ENCODE measurements at regions not wholly inside any gene's neighbourhood (a gene's known extent, or its start where the extent isn't known, plus 50 kb on each side); places are given as distances from the start of the nearest gene placed in this dataset.

DNA sequence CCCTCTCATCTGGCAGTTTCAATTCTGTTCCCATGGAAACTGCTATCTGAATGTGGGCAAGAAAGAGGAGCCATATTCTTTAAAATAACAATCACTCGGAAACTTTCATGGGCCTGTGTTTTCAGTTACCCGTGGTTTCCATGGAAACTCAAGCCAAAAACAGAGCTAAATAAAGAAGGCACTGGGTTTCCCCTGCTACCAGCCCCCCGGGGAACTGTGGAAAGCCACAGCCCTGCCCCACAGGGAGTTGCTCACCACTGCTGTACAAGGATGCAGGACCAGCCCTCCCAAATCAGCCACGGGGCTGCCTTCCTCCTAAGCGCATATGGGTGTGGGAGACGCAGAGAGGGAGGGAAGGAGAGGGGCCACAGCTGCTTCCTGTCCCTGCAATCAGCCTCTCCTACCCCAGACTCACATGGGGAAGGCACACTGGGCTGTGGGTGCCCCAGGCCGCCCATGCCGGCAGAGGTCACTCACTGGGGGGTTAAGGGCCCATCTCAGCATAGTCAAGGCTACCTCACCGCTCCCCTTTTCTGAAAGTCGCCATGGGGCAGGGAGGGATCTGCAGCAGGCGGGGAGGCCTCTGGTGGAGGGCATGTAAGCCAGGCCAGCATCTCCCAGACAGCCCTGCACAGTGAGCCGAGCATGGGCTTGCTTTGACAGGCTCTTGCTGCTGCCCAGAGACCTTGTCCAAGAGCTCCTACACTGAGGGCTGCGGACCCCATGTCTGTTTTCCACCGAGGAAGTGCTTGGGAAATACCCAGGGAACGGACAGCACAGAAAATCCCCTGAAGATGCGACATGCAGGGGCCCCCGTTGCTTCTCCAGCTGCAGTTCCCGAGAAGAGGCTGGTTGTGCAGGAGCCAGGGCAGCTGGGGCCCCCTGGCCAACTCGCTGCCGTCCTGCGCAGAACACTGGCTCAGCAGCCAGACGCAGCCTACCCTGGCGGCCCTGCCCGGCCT, 157.3 kb upstream of the PPP2R2D start:
- CTCF ChIA-PET = no interaction called here
- H3K4me3 ChIP-seq (ENCODE audit: low read depth, low read length, poor library complexity, severe bottlenecking) = no peak overlapping the region
- no peaks in the 10 kb centered on the region for H3K4me1 ChIP-seq (ENCODE audit: insufficient read depth, low read length, poor library complexity, severe bottlenecking)
- peaks cover 3% of the 10 kb centered on the region for H3K27me3 ChIP-seq (replicated peaks; ENCODE audit: insufficient read depth, low read depth, low read length, poor library complexity)
- H3K27ac ChIP-seq (ENCODE audit: low read depth, low read length, poor library complexity, severe bottlenecking) = no peak overlapping the region
- POLR2A ChIA-PET (ENCODE audit: low non-redundant PET) = no interaction called here
- intact Hi-C loops (cut with micrococcal nuclease; ENCODE audit: unreplicated experiment) = no loop called here
- DNase-seq (ENCODE audit: low spot score) = no peak
- no peaks in the 10 kb centered on the region for H3K9me3 ChIP-seq (ENCODE audit: low read depth, low read length, poor library complexity, severe bottlenecking)
- BruUV-seq (replicated peaks) = no TSS peak
- no peak for TF ChIP-seq CTCF (conservative IDR thresholded peaks at IDR 0.05; ENCODE audit: low read depth, low read length)
- TF ChIP-seq EZH2 (IDR thresholded peaks at IDR 0.05; ENCODE audit: borderline replicate concordance, low read depth, low read length, poor library complexity, severe bottlenecking) = no peak
- no peaks in the 10 kb centered on the region for H3K36me3 ChIP-seq (ENCODE audit: insufficient read depth, low read length, poor library complexity, severe bottlenecking)

- ChIA-PET CTCF (no interaction called here), POLR2A (ENCODE audit: low non-redundant PET) (no interaction called here)
- DNase-seq (ENCODE audit: low spot score) = no peak
- Histone ChIP-seq H3K4me1 (ENCODE audit: insufficient read depth, low read length, poor library complexity, severe bottlenecking) (no peaks in the 10 kb centered on the region), H3K36me3 (ENCODE audit: insufficient read depth, low read length, poor library complexity, severe bottlenecking) (no peaks in the 10 kb centered on the region), H3K27ac (ENCODE audit: low read depth, low read length, poor library complexity, severe bottlenecking) (no peak overlapping the region), H3K9me3 (ENCODE audit: low read depth, low read length, poor library complexity, severe bottlenecking) (no peaks in the 10 kb centered on the region), H3K27me3 (replicated peaks; ENCODE audit: insufficient read depth, low read depth, low read length, poor library complexity) (peaks cover 3% of the 10 kb centered on the region), H3K4me3 (ENCODE audit: low read depth, low read length, poor library complexity, severe bottlenecking) (no peak overlapping the region)
- no peak for TF ChIP-seq EZH2 (IDR thresholded peaks at IDR 0.05; ENCODE audit: borderline replicate concordance, low read depth, low read length, poor library complexity, severe bottlenecking)
- no peak for TF ChIP-seq CTCF (conservative IDR thresholded peaks at IDR 0.05; ENCODE audit: low read depth, low read length)
- BruUV-seq (replicated peaks) = no TSS peak
- intact Hi-C loops (cut with micrococcal nuclease; ENCODE audit: unreplicated experiment) = no loop called here
Observed at GRCh38 chr10:131744346-131744745, 156.5 kb upstream of the PPP2R2D start.

DNA sequence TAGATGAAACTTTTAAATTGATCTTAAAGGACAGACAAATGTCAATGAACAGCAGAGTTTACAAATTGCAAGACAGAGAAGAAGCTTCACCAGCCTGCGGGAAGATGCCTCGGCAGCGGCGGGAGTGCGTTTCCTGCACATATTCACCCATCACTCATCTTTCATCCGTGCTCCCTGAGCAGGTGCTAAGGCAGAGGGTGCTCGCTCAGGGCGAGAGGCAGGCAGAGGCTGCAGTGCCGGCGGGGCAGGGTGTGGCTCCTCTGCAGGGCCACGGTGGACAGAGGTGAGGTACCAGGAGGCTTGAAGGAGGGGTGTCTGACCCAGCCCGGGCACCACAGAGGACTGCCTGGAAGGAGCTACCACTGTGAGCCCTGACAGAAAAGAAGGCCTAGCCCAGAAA, 155.2 kb upstream of the PPP2R2D start:
- ChIA-PET CTCF (no interaction called here), POLR2A (ENCODE audit: low non-redundant PET) (no interaction called here)

More for the DNA sequence above, 155.2 kb upstream of the PPP2R2D start:
- intact Hi-C loops (cut with micrococcal nuclease; ENCODE audit: unreplicated experiment) = no loop called here
- H3K4me3 ChIP-seq (ENCODE audit: low read depth, low read length, poor library complexity, severe bottlenecking) = no peak overlapping the region
- H3K27ac ChIP-seq (ENCODE audit: low read depth, low read length, poor library complexity, severe bottlenecking) = no peak overlapping the region
- no peaks in the 10 kb centered on the region for H3K36me3 ChIP-seq (ENCODE audit: insufficient read depth, low read length, poor library complexity, severe bottlenecking)
- TF ChIP-seq CTCF (conservative IDR thresholded peaks at IDR 0.05; ENCODE audit: low read depth, low read length) (no peak), EZH2 (IDR thresholded peaks at IDR 0.05; ENCODE audit: borderline replicate concordance, low read depth, low read length, poor library complexity, severe bottlenecking) (no peak)
- BruUV-seq (replicated peaks) = no TSS peak
- DNase-seq (ENCODE audit: low spot score) = no peak
- H3K9me3 ChIP-seq (ENCODE audit: low read depth, low read length, poor library complexity, severe bottlenecking) = no peaks in the 10 kb centered on the region
- H3K27me3 ChIP-seq (replicated peaks; ENCODE audit: insufficient read depth, low read depth, low read length, poor library complexity) = peaks cover 3% of the 10 kb centered on the region
- H3K4me1 ChIP-seq (ENCODE audit: insufficient read depth, low read length, poor library complexity, severe bottlenecking) = no peaks in the 10 kb centered on the region
